Progenitor cell of endocrine pancreas (in vitro differentiated cells): ENCODE measurements at regions not wholly inside any gene's neighbourhood (a gene's known extent, or its start where the extent isn't known, plus 50 kb on each side); places are given as distances from the start of the nearest gene placed in this dataset.

ENCODE experiments used
- DNase-seq: peaks from one replicate; pipeline ENCODE4 v3.0.0; 2021; ENCODE audit warnings: low spot score; ENCODE audit not compliant: unreplicated experiment
- H3K27ac Mint-ChIP-seq: 2 replicates; pipeline ENCODE4 v1.8.0; 2021; ENCODE audit warnings: mild to moderate bottlenecking, moderate library complexity, mixed read lengths
- H3K27me3 Mint-ChIP-seq: 2 replicates; pipeline ENCODE4 v1.8.0; 2021; ENCODE audit warnings: mixed read lengths
- H3K36me3 Mint-ChIP-seq: 2 replicates; pipeline ENCODE4 v1.8.0; 2022; ENCODE audit warnings: mixed read lengths; ENCODE audit not compliant: insufficient read depth
- H3K4me1 Mint-ChIP-seq: 2 replicates; pipeline ENCODE4 v1.8.0; 2021; ENCODE audit warnings: low read depth, mixed read lengths
- H3K4me3 Mint-ChIP-seq: 2 replicates; pipeline ENCODE4 v1.8.0; 2021; ENCODE audit warnings: low read depth, mild to moderate bottlenecking, moderate library complexity, mixed read lengths
- H3K9me3 Mint-ChIP-seq: 2 replicates; pipeline ENCODE4 v1.8.0; 2021; ENCODE audit warnings: low read depth, mixed read lengths
- TF ChIP-seq, protein P1 (sequence below): fragments of 200-600 bp; sonication (generic); IDR thresholded peaks from one replicate; pipeline ENCODE4 v1.5.0; 2021; ENCODE audit warnings: antibody characterized with exemption, mild to moderate bottlenecking; ENCODE audit not compliant: unreplicated experiment

- H3K4me3 Mint-ChIP-seq, result no peak overlapping the region
- H3K27me3 Mint-ChIP-seq, result no peaks in the 10 kb centered on the region
- no peaks in the 10 kb centered on the region for H3K36me3 Mint-ChIP-seq
- H3K4me1 Mint-ChIP-seq, result no peaks in the 10 kb centered on the region
- TF ChIP-seq, protein P1, sequence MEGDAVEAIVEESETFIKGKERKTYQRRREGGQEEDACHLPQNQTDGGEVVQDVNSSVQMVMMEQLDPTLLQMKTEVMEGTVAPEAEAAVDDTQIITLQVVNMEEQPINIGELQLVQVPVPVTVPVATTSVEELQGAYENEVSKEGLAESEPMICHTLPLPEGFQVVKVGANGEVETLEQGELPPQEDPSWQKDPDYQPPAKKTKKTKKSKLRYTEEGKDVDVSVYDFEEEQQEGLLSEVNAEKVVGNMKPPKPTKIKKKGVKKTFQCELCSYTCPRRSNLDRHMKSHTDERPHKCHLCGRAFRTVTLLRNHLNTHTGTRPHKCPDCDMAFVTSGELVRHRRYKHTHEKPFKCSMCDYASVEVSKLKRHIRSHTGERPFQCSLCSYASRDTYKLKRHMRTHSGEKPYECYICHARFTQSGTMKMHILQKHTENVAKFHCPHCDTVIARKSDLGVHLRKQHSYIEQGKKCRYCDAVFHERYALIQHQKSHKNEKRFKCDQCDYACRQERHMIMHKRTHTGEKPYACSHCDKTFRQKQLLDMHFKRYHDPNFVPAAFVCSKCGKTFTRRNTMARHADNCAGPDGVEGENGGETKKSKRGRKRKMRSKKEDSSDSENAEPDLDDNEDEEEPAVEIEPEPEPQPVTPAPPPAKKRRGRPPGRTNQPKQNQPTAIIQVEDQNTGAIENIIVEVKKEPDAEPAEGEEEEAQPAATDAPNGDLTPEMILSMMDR, result no peak
- H3K27ac Mint-ChIP-seq, result no peak overlapping the region
- DNase-seq, result no peak
- no peaks in the 10 kb centered on the region for H3K9me3 Mint-ChIP-seq
Observed at GRCh38 chr10:4596951-4597350, 229.1 kb upstream of the AKR1E2 start.

GRCh38 chr10:4595719-4596319 lies 230.2 kb upstream of the AKR1E2 start:
- H3K4me3 Mint-ChIP-seq, result no peak overlapping the region
- TF ChIP-seq, protein P1, result no peak
- no peaks in the 10 kb centered on the region for H3K36me3 Mint-ChIP-seq
- H3K9me3 Mint-ChIP-seq, result no peaks in the 10 kb centered on the region
- no peaks in the 10 kb centered on the region for H3K4me1 Mint-ChIP-seq
- no peak for DNase-seq
- no peaks in the 10 kb centered on the region for H3K27me3 Mint-ChIP-seq
- H3K27ac Mint-ChIP-seq, result no peak overlapping the region

- no peaks in the 10 kb centered on the region for H3K4me1 Mint-ChIP-seq
- TF ChIP-seq, protein P1, result no peak
- H3K27me3 Mint-ChIP-seq, result no peaks in the 10 kb centered on the region
- no peak overlapping the region for H3K27ac Mint-ChIP-seq
- H3K36me3 Mint-ChIP-seq, result no peaks in the 10 kb centered on the region
- no peak overlapping the region for H3K4me3 Mint-ChIP-seq
- H3K9me3 Mint-ChIP-seq, result no peaks in the 10 kb centered on the region
- DNase-seq, result no peak
Observed at GRCh38 chr10:4590807-4591206, 235.2 kb upstream of the AKR1E2 start.

DNA sequence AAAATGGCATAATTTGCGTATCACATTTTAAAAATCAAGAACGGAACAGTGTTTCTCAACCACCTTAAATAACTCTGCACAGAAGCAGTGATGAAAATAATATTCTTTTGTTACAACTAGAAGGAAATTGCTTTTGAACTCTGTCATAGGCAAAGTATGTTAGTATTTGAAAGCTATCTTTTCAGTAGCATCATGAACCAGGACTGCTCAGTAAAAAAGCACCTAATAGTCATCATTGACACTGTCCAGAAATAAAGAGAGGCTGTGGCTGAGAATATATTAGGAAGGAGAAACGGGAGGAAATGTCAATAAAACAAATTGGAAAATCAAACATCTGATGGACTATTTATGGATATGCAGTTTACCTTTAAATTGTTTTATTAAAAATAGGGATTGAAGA lies 237.2 kb upstream of the AKR1E2 start:
- Mint-ChIP-seq H3K27me3 (no peaks in the 10 kb centered on the region), H3K4me1 (no peaks in the 10 kb centered on the region), H3K9me3 (no peaks in the 10 kb centered on the region), H3K36me3 (no peaks in the 10 kb centered on the region), H3K4me3 (no peak overlapping the region), H3K27ac (no peak overlapping the region)
- TF ChIP-seq, protein P1, result no peak
- DNase-seq, result no peak

DNA sequence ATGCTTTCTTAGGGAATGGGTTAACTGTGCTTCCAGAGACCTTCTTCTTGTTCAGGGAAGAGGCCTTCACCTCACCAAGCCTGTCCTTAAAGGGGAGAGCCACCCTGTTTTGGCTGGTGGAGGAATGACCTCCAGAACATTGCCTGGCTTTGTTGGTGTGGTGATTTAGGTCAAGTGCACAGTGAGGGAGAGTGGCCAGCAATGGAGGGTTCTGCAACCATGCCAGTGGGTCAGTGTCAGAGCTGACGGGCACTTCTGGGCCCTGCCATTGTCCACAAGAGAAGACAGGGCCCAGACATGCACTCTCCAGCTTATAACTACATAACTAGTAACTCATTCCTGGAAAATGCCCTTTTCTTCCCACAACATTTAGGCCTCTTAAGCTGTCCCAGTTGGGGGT lies 238.5 kb upstream of the AKR1E2 start:
- TF ChIP-seq, protein P1, result no peak
- DNase-seq, result no peak
- no peak overlapping the region for H3K27ac Mint-ChIP-seq
- H3K36me3 Mint-ChIP-seq, result no peaks in the 10 kb centered on the region
- H3K4me1 Mint-ChIP-seq, result no peaks in the 10 kb centered on the region
- no peaks in the 10 kb centered on the region for H3K27me3 Mint-ChIP-seq
- H3K9me3 Mint-ChIP-seq, result no peaks in the 10 kb centered on the region
- H3K4me3 Mint-ChIP-seq, result no peak overlapping the region
